Myocyte (in vitro differentiated cells): ENCODE measurements at regions not wholly inside any gene's neighbourhood (a gene's known extent, or its start where the extent isn't known, plus 50 kb on each side); places are given as distances from the start of the nearest gene placed in this dataset.

ENCODE experiments used
- DNase-seq: peaks from one replicate; pipeline ENCODE4 v3.0.0-alpha.2; 2012; ENCODE audit warnings: low read depth

GRCh38 chr19:31706691-31707620 lies 357.7 kb upstream of the TSHZ3 start:
- no peak for DNase-seq

DNA sequence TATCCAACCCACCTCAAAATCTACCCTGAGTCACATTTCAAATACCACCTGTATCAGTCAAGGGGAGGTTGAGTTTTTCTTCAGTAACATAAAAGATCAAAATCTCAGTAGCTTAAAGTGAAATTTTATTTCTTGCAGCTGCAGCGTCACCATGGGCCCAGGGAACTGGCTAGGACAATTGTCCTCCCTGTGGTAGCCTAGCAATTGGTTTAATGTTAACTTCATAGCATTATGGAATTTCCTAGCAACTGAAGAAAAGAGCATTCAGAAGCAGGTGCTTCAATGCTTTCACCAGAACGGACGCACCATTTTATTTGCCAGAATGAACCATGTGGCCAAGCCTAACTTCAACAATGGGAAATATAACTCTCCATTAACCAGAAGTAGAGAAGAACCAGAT lies 359.3 kb upstream of the TSHZ3 start:
- DNase-seq = no peak

GRCh38 chr19:31709476-31709875 lies 360.2 kb upstream of the TSHZ3 start:
- no peak for DNase-seq

DNA sequence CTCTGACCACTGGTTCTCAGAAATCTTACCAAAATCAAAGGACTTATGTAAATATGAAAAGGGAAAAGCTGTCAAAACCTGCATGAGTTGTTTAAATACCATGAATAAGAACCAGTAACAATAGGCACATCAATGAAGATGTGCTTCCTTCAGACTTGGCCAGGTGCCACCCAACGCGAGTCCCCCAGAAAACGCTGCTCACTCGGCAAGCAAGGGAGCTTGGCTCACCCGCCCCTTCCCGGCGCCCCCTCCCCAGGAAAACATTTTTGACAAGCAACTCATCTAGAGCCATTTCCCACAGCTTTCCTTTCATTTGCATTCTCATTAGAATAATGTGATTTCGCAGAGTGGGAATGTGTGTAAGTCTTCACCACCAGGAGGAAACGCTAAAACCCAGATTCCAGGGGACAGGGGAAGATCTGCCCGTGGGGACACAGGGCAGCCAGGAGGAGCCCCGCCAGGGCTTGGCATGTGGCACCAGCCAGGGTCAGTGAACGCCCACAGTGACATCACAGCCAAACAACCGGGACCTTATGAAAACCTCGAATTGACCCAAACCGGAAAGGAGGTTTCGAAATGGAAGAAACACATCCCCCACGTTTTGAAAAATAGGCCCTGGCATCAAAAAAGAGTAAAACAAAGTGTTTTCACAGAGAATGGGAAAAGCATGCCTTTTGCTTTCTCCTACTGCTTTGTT lies 366.2 kb upstream of the TSHZ3 start:
- DNase-seq = peak; percentile 19

GRCh38 chr19:31716826-31717225 lies 367.6 kb upstream of the TSHZ3 start:
- DNase-seq = no peak

DNA sequence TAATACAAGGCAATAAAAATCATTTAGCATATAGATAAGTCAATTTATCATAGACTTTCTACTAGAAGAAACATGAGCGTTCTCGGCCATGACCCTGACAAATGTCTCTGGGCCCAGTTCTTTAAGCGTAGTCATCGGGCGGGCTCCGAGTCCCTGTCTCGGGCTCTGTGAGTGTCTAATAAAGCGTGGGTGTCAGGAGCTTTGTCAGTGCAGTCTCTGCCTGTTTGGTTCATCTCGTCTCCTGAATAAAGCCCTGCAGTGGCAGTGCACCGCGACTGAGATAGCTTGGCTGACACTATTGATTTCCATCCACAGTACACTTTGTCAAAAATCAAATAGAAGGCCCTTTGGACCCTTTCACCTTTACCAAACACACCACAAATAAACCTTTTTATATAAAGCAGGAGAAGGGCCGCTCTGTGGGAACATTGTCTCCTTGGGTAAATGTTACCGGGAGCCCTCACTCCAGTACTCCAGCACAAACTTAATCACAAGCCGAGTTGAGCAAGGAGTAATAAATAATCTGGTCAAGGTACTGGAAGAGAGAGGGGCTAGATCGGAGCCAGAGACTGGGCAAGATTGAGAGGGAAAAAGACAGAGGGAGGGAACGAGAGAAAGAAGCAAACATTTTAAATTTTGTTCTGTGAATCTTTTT lies 368.2 kb upstream of the TSHZ3 start:
- no peak for DNase-seq

DNA sequence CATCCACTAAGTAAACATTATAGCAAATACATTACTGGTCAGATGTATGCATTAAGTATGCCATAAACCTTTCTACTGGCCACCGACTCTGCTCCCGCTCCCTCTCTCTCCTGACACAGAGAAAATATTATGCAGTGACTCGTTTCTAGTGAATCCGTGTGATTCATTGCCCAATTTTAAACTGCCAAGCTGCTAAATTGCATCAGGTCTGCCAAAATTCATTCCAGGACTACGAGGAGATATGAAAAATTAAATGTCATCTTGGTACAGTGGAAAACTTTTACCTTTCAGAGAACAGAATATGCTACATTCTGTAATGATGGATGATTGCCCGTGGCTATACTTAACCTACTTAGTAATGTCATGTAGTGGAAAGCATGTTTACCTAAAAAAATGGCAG lies 368.8 kb upstream of the TSHZ3 start:
- DNase-seq = no peak

DNA sequence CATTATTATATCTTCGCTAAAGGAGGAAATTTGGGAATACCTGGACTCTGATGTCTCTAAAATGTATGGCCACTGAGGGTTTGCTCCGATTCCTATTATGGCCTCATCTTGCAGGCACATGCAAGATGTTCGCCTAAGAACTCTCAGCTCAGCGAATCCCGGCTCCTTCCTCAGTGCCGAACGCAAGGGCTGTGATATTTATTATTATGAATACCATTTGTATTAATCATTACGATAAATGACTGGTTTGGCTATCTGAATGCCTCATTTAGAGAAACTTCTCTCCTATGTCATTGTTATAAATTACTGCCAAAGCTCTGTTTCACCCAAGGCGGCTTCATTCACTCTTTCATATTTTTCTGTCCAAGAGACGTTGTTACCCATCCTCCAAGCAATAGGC lies 369.7 kb upstream of the TSHZ3 start:
- DNase-seq = no peak

- no peak for DNase-seq
Measured at GRCh38 chr19:31723101-31723500, 373.9 kb upstream of the TSHZ3 start.

- DNase-seq = no peak
Measured at GRCh38 chr19:31725051-31725450, 375.8 kb upstream of the TSHZ3 start.

GRCh38 chr19:31727536-31727935 lies 378.3 kb upstream of the TSHZ3 start:
- no peak for DNase-seq

DNA sequence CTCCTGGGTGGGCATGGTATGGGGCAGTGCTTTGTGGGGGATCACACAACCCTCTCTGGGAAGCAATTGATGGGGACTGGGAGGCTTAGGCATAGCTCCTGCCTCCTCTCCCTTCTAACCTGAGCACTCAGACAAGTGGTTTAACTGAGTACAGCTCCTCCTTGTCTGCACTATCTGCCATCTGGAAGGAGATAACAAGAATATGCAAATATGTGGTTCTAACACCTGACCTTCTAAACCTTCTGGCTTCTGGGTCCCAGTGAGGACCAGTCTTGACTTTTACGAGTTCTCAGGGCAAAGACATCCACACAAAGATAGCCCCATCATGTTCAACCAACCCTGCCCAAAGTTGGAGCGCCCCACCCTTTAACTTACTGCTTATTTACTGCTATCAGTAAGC lies 381.0 kb upstream of the TSHZ3 start:
- no peak for DNase-seq

DNA sequence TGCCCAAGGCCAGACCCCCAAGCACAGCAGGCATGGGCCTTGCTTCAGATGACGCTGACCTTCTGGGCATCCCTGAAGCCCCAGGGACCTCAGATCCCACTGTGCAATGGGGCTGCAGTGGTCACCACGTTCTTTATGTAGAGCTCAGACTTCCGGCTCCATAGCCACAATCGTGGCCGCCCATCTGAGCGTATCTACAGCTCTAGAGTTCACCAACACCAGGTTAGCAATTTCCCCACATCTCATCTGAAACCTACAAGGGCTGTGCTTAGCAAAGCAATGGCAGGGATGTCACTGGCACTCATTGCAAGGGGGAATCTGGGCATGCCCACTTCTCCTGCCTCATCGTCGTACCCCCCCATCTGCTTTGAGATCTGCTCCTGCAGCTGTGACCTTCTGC lies 384.4 kb upstream of the TSHZ3 start:
- no peak for DNase-seq

GRCh38 chr19:31742249-31742648 lies 393.0 kb upstream of the TSHZ3 start:
- no peak for DNase-seq

DNA sequence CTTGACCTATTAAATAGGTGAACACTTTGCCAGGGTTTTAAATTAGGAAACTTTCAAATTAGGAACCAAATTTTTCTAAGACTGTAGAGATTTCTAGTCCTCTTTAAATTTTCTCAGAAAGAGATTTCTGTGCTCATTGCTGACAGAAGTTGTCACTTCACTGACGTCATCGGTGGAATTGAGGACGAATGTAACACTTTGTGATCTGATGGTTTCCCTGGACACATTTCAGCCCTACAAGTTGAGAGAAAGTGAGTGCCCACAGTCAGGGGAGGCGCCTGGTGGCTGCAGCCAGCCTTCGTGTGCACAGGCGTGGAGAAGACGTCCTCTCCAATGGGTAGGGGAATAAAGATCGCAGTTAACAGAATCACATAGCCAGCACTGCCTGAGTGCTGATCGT lies 396.5 kb upstream of the TSHZ3 start:
- no peak for DNase-seq

- DNase-seq = no peak
Measured at GRCh38 chr19:31749231-31749630, 400.0 kb upstream of the TSHZ3 start.

- no peak for DNase-seq
Measured at GRCh38 chr19:31759359-31759758, 410.1 kb upstream of the TSHZ3 start.

DNA sequence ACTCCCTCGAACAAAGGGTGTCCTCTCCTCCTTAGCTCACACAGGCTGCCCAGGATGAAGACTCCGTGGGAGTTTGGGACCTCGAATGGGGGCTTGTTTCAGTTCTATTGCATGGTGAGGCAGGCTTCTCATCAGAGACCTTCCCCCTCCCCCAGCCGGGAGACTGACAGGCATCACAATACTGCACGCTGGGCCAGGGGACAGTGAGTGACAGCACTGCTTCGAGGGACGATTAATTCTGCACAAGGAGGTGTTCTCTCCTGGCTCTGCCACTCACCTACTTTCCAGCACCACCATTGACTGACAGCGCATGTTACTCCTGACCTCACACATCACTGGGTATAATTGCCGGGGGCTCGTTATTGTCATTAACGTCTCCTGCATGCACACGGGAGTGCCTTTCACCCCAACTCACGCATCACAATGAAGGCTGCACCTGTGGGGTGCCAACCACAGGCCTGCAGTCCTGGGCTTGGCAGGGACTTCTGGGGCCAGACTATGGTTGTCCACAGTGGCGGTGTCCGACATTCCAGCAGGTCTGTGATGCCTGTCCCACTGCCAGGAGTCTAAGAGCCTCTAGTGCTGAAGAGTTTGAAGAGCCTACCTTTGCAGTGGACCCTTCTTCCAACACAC lies 412.2 kb upstream of the TSHZ3 start:
- no peak for DNase-seq

- DNase-seq = no peak
Measured at GRCh38 chr19:31770223-31770622, 421.0 kb upstream of the TSHZ3 start.

GRCh38 chr19:31772915-31773314 lies 423.7 kb upstream of the TSHZ3 start:
- no peak for DNase-seq

DNA sequence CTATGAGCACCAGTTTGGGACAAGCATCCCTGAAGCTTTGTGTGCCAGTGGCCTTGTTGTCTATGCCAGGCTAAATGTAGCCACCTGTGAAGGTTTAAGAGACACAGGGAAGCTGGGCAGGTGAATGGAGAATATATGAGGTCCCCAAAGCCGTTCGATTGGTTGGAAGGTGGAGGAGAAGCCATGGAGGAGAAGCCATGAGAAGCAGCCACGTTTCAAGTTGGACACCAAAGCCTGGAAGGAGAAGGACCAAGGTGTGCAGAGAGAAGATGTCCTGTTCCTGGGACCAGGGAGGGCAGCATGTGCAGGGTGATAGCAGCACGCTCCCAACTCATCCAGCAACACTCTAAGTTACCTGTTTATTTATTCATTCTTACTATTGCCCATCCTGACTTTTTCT lies 432.3 kb upstream of the TSHZ3 start:
- no peak for DNase-seq

DNA sequence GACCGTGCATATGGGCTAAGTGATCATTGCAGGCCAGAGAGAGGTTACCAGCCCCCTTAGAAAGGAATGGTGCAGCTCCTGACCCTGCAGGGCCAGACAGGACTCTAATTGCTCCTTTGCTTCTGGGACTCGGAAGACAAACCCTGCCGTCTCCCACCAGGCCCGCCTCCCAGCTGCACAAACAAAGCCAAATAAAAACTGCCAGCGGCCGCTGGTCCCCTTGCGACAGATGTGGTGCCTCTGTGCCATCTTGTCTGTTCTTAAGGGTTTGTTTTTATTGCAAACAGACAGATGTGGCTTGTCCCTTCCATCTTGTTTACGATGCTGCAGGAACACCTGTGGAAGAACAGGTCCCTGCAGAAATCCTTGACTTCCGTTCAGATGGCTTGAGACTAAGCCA lies 434.4 kb upstream of the TSHZ3 start:
- DNase-seq = no peak
